Stimulated activated naive CD8-positive, alpha-beta T cell treated with anti-CD3 and anti-CD28 coated beads, Interleukin-15, Interleukin-2, amounts not matched to agents 100 U/mL and 50 U/mL, for 24 hours (primary cell): ENCODE measurements at regions not wholly inside any gene's neighbourhood (a gene's known extent, or its start where the extent isn't known, plus 50 kb on each side); places are given as distances from the start of the nearest gene placed in this dataset.
"Not testable (repeated sequence)": the region's sequence is repeated elsewhere in the genome, so short reads cannot be mapped to it uniquely, and the experiment has no call there.

Experiments
- ATAC-seq: fragments of 150-1000 bp; cut with Tn5 transposase; one replicate; pipeline ENCODE4 v1.10.0; 2021
- DNase-seq: peaks from one replicate; pipeline ENCODE4 v3.0.0; 2021

GRCh38 chr5:74403771-74404170 lies 236.8 kb downstream of the ENC1 start:
- ATAC-seq: no peak
- DNase-seq: no peak

- ATAC-seq: no peak
These were observed 238.0 kb downstream of the ENC1 start for GRCh38 chr5:74402553-74402952.

GRCh38 chr5:74401946-74402320 lies 238.6 kb downstream of the ENC1 start:
- ATAC-seq: no peak

More at GRCh38 chr5:74402553-74402952, 238.0 kb downstream of the ENC1 start:
- no peak for DNase-seq

GRCh38 chr5:74401281-74401945 lies 239.1 kb downstream of the ENC1 start:
- DNase-seq (no peak), ATAC-seq (no peak)

More at GRCh38 chr5:74401946-74402320, 238.6 kb downstream of the ENC1 start:
- DNase-seq: no peak

GRCh38 chr5:74400067-74400466 lies 240.5 kb downstream of the ENC1 start:
- no peak for DNase-seq
- no peak for ATAC-seq

GRCh38 chr5:74396913-74397622 lies 243.5 kb downstream of the ENC1 start:
- no peak for DNase-seq
- ATAC-seq: no peak

GRCh38 chr5:74394916-74395880 lies 245.3 kb downstream of the ENC1 start:
- DNase-seq: no peak
- ATAC-seq: no peak

- DNase-seq (no peak), ATAC-seq (no peak)
These were observed 246.0 kb downstream of the ENC1 start for GRCh38 chr5:74394528-74394915.

GRCh38 chr5:74393943-74394342 lies 246.6 kb downstream of the ENC1 start:
- no peak for ATAC-seq

GRCh38 chr5:74392711-74393351 lies 247.7 kb downstream of the ENC1 start:
- DNase-seq (no peak), ATAC-seq (no peak)

More at GRCh38 chr5:74393943-74394342, 246.6 kb downstream of the ENC1 start:
- no peak for DNase-seq

- no peak for ATAC-seq
- no peak for DNase-seq
These were observed 249.1 kb downstream of the ENC1 start for GRCh38 chr5:74391410-74391809.

- ATAC-seq (no peak), DNase-seq (no peak)
These were observed 249.7 kb downstream of the ENC1 start for GRCh38 chr5:74390822-74391221.

GRCh38 chr5:74390306-74390637 lies 250.3 kb downstream of the ENC1 start:
- ATAC-seq: no peak
- no peak for DNase-seq

- DNase-seq (no peak), ATAC-seq (no peak)
These were observed 250.8 kb downstream of the ENC1 start for GRCh38 chr5:74389531-74390305.

- ATAC-seq, DNase-seq: not testable (repeated sequence)
These were observed 252.1 kb downstream of the ENC1 start for GRCh38 chr5:74388411-74388810.

GRCh38 chr5:74386571-74387334 lies 253.8 kb downstream of the ENC1 start:
- DNase-seq (no peak), ATAC-seq (no peak)

GRCh38 chr5:74384851-74385250 lies 255.7 kb downstream of the ENC1 start:
- no peak for DNase-seq
- ATAC-seq: no peak

- DNase-seq (no peak), ATAC-seq (no peak)
These were observed 257.4 kb downstream of the ENC1 start for GRCh38 chr5:74382987-74383593.

GRCh38 chr5:74382123-74382855 lies 258.2 kb downstream of the ENC1 start:
- ATAC-seq: no peak
- DNase-seq: no peak

GRCh38 chr5:74380193-74380592 lies 260.3 kb downstream of the ENC1 start:
- no peak for DNase-seq
- no peak for ATAC-seq
